ENCODE measurements at regions not wholly inside any gene's neighbourhood (a gene's known extent, or its start where the extent isn't known, plus 50 kb on each side); places are given as distances from the start of the nearest gene placed in this dataset.

DNA sequence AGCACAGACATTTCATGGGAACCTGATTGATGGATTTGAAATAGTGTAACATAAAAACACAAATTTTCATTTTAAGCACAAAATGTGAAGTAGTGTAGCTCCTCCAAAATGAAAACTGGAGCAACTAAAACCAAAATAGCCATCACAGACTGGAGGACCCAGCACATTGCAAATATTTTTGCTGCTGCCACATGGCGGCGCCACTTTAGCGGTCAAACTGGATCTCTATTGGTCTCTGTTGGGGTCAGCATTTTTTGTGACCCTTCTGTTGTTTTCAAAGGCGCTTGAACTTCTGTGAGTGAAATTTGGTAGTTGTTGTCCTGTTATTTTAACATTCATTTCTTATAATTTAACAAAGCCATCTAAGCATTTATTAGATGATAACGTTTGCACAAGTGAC is 259.9 kb downstream of the IL20RB start:
- peak; percentile 90 for ATAC-seq
- H3K4me1 Mint-ChIP-seq: peaks cover 4% of the 10 kb centered on the region; the same call in 1 of the 2 replicates
- H3K36me3 Mint-ChIP-seq: no peaks in the 10 kb centered on the region
- no peak overlapping the region for H3K27ac Mint-ChIP-seq
- H3K27me3 Mint-ChIP-seq (ENCODE audit: low read depth): no peaks in the 10 kb centered on the region; the same call in 1 of the 2 replicates
- H3K9me3 Mint-ChIP-seq: peaks cover 15% of the 10 kb centered on the region
- ChIA-PET CTCF (interaction anchor here (0.6 to 2.4 kb wide), 20 partner anchors 10 to 753 kb away, joined by 3 to 12 read pairs (median 4); no protein-coding TSS in a partner anchor), POLR2A (no interaction called here)
- peak; percentile 39; the same call in 1 of the 2 replicates for TF ChIP-seq CTCF (IDR thresholded peaks at IDR 0.05)
- TF ChIP-seq PRRX2 (CRISPR knock-in tag; IDR thresholded peaks at IDR 0.05): no peak
- peak; percentile 67 for DNase-seq (ENCODE audit: low spot score)
- no peak overlapping the region for H3K4me3 Mint-ChIP-seq

DNA sequence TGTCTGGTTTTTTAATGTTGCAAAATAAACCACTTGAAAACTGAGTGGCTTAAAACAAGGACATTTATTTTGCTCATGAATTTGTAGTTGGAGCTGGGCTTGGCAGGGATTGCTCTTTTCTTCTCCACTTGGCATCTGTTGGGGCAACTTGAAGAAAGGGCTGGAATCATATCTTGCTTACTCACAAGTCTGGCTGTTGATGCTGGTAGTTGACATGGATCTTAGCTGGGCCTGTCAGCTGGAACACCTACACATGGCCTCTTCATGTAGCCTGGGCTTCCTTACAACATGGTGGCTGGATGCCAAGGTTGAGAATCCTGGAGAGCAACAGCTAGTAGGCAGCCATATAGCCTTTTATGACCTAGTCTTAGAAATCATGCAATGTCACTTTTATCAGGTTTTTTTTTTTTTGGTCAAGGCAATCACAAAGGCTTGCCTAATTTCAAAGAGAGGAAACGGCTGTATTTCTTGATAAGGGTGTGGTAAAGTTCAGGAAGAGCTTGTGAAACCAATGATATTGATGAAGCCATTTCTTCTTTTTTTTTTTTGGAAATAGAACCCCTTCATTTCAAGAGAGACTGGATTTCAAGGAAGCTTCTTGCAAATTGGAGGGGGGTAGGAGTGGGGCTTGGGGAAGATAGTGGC is 262.1 kb downstream of the IL20RB start:
- no peak overlapping the region for H3K27ac Mint-ChIP-seq
- H3K4me3 Mint-ChIP-seq: no peak overlapping the region
- peaks cover 12% of the 10 kb centered on the region for H3K9me3 Mint-ChIP-seq
- H3K4me1 Mint-ChIP-seq: peaks cover 4% of the 10 kb centered on the region; the same call in 1 of the 2 replicates
- DNase-seq (ENCODE audit: low spot score): no peak
- ChIA-PET POLR2A (no interaction called here), CTCF (interaction anchor here (0.6 kb wide), 1 partner anchor 98 kb away, joined by 5 read pairs; no protein-coding TSS in a partner anchor)
- no peak for ATAC-seq
- TF ChIP-seq TEAD4 (CRISPR knock-in tag; IDR thresholded peaks at IDR 0.05) (no peak), ESRRA (CRISPR knock-in tag; IDR thresholded peaks at IDR 0.05; ENCODE audit: borderline replicate concordance) (no peak), ZNF121 (CRISPR knock-in tag; IDR thresholded peaks at IDR 0.05) (no peak), HMGA2 (CRISPR knock-in tag; IDR thresholded peaks at IDR 0.05) (no peak), CTCF (IDR thresholded peaks at IDR 0.05) (no peak)
- H3K27me3 Mint-ChIP-seq (ENCODE audit: low read depth): no peaks in the 10 kb centered on the region
- no peaks in the 10 kb centered on the region for H3K36me3 Mint-ChIP-seq

GRCh38 chr3:137222736-137223225 is 265.0 kb downstream of the IL20RB start:
- Mint-ChIP-seq H3K27me3 (ENCODE audit: low read depth) (no peaks in the 10 kb centered on the region; the same call in 1 of the 2 replicates), H3K4me3 (no peak overlapping the region), H3K9me3 (peaks cover 5% of the 10 kb centered on the region), H3K36me3 (no peaks in the 10 kb centered on the region), H3K4me1 (no peaks in the 10 kb centered on the region), H3K27ac (no peak overlapping the region)
- no peak for DNase-seq (ENCODE audit: low spot score)
- CTCF ChIA-PET: no interaction called here
- TF ChIP-seq, protein P1, sequence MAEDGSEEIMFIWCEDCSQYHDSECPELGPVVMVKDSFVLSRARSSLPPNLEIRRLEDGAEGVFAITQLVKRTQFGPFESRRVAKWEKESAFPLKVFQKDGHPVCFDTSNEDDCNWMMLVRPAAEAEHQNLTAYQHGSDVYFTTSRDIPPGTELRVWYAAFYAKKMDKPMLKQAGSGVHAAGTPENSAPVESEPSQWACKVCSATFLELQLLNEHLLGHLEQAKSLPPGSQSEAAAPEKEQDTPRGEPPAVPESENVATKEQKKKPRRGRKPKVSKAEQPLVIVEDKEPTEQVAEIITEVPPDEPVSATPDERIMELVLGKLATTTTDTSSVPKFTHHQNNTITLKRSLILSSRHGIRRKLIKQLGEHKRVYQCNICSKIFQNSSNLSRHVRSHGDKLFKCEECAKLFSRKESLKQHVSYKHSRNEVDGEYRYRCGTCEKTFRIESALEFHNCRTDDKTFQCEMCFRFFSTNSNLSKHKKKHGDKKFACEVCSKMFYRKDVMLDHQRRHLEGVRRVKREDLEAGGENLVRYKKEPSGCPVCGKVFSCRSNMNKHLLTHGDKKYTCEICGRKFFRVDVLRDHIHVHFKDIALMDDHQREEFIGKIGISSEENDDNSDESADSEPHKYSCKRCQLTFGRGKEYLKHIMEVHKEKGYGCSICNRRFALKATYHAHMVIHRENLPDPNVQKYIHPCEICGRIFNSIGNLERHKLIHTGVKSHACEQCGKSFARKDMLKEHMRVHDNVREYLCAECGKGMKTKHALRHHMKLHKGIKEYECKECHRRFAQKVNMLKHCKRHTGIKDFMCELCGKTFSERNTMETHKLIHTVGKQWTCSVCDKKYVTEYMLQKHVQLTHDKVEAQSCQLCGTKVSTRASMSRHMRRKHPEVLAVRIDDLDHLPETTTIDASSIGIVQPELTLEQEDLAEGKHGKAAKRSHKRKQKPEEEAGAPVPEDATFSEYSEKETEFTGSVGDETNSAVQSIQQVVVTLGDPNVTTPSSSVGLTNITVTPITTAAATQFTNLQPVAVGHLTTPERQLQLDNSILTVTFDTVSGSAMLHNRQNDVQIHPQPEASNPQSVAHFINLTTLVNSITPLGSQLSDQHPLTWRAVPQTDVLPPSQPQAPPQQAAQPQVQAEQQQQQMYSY (CRISPR knock-in tag; IDR thresholded peaks at IDR 0.05): no peak
- no peak for TF ChIP-seq NR1H2 (CRISPR knock-in tag; IDR thresholded peaks at IDR 0.05)
- TF ChIP-seq ZSCAN18 (CRISPR knock-in tag; IDR thresholded peaks at IDR 0.05): no peak
- TF ChIP-seq TP53 (CRISPR knock-in tag; IDR thresholded peaks at IDR 0.05): no peak
- TF ChIP-seq SMAD3 (CRISPR knock-in tag; IDR thresholded peaks at IDR 0.05; ENCODE audit: borderline replicate concordance): no peak
- ATAC-seq: no peak
- POLR2A ChIA-PET: no interaction called here

Data from WTC11 (cell line).